GM18861 (cell line): ENCODE measurements at regions not wholly inside any gene's neighbourhood (a gene's known extent, or its start where the extent isn't known, plus 50 kb on each side); places are given as distances from the start of the nearest gene placed in this dataset.

ENCODE experiments used
- ATAC-seq: cut with Tn5 transposase; IDR thresholded peaks from one replicate; pipeline ENCODE4 v1.9.1; 2021; ENCODE audit not compliant: unreplicated experiment

DNA sequence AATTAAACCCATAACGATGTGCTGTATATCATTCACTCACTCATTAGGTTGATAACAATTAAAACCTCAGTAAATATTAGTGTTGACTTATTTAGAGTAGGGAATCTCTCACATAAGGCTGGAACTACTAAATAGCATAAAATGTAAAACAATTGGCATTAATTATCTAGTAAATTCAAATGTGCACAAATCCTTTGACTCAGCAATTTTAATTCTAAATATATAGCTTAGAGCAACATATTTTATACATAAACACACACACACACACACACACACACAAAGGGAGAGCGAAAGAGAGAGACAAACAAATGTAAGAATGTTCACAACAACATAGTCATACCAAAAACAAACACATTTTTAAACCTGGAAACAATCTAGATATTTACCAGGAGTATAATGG is 443.1 kb upstream of the KCNH7 start:
- ATAC-seq: no peak

DNA sequence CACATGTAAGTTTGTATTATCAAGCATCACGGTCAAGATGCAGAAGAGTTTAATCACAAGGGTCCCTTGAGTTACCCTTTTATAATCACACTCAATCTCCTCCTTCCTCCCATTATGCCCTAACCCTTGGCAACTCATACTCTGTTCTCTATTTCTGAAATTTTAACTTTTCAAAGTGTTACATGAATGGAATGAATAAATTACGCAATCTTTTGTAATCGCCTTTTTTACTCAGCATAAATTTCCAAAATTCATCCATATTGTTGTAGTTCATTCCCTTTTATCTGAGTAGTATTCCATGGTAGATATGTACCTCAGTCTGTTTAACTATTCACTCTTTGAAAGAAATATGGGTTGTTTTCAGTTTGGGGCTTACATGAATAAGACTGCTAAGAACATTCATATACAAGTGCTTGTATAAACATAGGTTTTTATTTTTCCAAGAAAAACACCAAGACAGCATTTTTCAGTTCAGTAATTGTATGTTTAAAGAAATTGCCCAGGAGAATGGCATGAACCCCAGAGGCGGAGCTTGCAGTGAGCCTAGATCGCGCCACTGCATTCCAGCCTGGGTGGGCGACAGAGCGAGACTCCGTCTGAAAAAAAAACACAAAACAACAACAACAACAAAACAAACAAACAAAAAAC is 430.9 kb upstream of the KCNH7 start:
- ATAC-seq: no peak

DNA sequence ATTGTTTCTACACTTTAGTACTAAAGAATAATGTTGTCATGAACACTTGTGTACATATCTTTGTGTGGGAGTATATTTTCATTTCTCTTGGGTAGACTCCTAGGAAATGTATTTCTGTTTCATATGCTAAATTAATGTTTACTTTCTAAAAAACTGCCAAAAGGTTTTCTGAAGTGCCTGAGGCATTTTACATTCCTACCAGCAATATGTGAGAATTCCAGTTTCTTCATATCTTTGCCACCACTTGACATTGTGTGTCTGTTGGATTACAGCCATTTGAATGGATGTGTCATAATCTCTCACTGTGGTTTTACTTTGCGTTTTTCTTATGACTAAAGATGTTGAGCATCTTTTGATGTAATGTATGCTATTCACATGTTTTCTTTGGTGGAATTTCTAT is 428.2 kb upstream of the KCNH7 start:
- ATAC-seq: no peak

DNA sequence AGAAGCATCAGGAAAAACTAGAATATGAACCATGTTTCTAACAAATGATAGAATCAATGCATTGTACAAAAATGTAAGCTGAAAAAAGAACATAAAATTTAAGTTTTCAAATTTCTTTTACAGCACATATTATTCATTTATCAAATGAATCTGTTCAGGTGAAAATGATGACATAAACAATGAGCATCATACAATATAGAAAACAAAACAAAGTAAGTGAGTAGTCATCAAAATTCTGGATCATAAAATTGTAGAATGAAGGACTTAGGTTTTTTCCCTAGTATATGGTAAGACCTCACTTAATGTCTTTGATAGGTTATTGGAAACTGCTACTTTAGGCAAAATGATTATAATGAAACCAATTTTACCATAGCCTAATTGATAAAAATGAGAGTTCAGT is 427.0 kb upstream of the KCNH7 start:
- no peak for ATAC-seq

DNA sequence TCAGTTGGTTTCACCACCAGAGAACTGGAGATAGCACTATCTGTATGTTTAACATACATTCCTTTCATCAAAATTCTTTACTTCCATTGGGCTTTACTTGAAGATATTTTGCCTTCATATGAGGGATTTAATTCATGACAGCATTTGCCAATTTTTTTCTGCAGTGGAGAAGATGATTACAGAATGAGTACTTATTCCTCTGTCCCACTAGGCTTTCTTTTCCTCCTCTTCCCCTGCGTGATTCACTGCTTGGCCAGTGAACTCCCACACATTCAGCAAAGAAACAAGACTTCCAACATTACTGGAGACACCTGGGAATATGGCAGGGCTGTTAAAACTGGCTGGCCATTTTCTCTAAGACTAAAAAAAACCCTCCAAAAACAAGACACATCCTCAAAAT is 425.8 kb upstream of the KCNH7 start:
- ATAC-seq: no peak

DNA sequence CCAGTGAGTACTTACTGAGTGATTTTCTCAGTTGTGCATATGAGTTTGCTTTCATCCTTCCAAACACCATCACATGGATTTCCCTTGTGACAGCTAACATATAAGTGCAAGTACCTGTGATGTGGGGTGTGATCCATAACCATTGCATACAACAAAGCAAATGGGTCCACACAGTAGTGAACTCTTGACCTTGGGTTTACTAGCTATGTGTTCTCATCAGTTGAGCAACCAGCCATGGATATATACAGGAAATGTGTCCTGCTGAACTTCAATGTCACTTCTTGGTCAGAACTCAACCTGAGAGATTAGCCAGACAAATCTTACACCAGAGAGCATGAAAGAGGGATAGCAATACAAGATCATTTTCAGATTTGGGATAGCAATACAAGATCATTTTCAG is 420.9 kb upstream of the KCNH7 start:
- no peak for ATAC-seq

DNA sequence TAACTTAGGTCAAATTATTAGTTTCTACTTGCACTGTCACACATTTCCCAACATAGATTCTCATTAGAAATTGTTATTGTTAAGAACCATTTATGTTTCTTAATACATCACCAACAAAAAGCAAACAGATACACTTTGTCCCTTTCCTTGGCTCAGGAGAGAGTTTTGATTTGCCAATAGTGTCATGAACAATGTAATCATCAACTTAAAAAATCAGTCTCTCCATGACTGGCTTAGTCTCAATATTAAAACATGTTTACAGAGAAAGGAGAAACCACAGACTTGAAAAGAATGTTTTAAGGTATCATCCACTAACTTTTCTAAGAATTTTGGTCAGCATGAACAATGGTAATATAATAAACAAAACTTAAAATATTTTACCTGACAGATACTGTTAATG is 416.5 kb upstream of the KCNH7 start:
- no peak for ATAC-seq

DNA sequence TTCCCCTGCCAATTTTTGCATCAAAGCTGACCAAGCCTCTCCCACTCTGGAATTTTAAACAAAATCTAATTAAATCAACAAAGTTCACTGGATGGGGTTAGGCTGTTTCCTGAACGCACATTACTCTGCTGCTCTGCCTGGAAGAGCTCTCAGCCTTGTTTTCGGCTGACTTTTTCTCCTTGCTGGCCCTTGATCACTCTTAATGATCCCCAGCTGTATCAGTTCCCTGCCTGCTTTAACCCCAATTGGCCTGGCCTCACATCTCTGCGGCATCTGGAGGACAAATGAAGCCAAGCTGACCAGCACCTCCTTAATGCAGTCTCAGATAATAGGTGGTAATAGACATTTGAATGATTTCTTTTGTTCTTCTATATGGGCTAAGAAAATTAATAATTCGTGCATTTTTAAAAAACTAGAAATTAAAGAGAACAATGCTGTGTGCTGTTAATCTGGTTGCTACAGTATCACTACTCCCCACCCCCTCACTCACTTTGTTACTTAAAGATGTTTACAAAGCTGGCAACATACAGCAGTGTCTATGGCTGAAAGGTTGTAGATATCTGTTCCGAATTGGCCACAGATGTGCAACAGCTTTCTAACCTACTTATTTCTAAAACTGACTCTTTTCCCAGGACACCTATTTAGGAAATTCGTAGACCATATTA is 415.2 kb upstream of the KCNH7 start:
- no peak for ATAC-seq

DNA sequence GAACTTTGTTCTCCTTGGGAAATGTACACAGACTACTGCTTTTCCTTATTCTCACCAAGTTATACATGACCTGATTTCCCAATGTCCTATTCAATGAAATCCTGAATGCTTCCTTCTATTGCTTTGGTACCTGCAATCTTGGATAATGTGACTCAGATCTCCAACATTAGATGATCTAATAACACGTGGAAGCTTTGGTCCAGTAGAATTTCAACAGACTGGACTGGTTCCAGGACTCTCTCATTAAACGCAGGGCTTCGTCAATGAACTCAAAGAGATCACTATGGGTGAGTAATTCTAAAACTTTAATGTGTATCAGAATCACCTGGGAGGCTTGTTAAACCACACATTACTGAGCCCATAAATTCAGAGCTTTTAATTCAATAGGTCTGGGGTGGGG is 413.6 kb upstream of the KCNH7 start:
- no peak for ATAC-seq

DNA sequence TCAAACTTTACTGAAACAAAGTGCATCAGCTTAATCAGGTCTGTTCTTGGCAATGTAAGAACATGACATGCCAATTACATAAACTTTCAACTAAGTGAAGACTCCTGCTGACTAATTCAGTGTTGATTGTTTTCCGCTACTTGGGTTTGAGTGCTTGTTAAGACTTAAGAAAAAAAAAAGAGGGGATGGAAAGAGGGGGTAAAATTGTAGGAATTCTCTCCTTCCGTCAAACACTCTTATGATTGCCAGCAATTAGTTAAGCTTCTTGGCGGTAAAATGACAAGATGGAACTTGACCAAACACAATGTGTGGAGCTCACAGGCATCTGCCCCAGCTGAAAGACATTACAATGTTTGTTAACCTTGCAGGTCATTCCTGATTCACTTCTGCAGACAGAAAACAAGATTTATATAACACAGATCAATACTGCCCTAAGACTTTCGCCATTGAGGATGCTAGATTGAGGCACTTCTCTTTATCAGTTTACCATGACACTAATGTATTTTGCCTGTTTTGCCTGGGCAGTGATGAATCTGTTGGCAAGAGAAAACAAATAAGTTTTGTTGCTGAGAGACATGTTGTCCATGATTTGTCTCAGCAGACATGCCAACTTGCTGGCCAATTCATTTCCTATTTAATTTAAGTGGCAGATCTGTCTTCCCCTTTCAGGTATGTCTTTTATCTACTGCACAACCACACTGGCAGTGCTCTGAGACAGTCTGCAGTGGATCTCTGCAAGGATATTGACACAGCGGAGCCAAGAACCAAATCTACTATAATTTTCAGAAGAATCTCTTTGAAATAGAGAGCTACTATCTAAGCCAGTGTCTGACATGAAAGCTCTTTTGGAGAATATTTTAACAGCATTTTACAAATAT is 410.0 kb upstream of the KCNH7 start:
- ATAC-seq: no peak

DNA sequence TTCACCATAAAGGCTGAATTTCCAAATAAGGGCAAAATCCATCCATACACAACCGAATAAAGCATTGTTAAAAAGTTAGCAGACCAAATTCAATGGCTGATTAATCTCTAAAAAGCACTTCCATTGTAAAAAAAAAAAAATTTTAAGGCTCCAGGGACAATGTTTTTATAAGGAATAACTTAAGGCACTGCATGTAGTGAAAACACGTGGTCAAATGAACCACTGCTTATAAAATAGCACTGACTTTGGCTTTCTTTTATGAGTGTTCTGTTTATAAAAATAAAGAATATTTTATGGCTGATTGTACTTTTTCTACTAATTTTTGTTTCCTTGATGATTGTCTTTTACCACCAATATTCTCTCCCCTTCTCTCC is 409.3 kb upstream of the KCNH7 start:
- ATAC-seq: no peak

DNA sequence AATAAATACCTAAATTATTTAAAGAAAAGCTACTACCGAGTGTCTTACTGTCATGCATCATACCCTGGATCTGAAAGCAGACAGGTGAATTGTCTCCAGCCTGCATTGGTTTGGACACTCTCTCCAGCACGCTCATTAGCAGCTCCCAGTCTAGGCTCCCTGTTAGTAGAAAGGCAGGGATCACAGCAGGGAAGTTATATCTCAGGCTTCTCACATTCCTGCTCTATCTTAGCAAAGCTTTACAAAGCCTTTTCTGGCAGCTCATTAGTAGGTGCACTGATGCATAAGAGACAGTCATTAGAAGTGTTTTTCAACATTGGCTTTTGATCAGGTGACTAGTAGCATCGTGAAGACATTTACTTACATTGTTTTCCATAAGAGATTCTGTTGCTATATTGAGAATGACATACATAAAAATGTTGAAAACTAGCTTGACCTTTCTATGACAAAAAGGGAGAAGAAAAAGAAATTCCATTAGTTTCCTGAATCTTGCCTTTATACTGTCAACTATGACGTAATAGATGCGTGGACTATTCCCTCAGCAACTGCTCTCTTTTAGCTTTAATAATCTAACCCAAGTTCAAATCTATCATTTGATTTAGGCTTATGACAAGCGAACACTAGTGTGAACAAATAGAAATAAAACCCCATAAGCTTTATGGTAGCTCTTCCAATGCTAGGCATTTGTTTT is 408.7 kb upstream of the KCNH7 start:
- ATAC-seq: no peak

DNA sequence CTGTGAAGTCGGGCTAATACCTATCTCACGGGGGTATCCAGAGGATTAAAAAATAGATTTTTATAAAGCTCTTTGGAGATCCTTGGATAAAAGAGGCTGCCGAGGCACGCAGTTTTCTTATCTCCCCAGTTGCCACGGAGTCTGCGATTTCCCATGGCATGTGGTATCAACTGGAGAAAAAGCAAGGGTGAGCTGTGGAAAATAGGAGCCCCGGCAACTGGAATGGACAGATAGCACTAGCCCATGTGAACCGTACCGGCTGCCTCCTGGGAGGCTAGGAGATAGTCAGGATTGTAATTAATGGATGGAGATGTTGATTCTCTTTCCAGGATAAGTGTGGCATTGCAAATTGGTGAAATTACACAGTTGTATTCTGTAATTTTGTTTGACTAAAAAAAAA is 407.6 kb upstream of the KCNH7 start:
- ATAC-seq: no peak

DNA sequence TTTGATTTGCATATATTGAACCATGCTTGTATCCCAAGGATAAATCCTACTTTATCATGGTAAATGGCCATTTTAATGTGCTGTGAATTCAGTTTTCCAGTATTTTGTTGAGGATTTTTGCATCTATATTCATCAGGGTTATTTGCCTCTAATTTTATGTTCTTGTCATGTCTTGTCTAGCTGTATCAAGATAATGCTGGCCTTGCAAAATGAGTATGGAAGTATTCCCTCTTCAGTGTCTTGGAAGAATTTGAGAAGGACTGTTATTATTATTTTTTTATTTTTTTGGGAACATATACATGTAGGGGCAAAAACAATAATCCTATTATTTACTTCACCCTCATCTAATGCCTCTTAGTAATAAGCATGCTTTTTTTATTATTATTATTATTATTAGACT is 398.0 kb upstream of the KCNH7 start:
- ATAC-seq: no peak

DNA sequence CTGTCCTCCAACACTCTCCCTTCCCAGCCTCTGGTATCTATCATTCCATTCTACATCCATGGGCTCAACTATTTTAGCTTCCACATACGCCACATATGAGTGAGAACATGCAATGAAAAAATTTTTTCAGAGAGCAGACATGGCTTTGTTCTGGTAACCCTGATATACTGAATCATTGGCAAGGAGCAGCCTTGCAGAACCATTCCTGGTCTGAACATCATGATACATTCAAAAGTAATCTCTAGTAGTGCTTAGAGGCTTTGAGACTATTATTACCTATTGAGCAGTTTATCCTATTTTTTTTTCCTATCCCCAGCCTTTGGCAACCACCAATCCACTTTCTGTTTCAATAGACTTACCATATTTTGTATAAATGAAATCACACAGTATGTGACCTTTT is 393.1 kb upstream of the KCNH7 start:
- ATAC-seq: no peak

DNA sequence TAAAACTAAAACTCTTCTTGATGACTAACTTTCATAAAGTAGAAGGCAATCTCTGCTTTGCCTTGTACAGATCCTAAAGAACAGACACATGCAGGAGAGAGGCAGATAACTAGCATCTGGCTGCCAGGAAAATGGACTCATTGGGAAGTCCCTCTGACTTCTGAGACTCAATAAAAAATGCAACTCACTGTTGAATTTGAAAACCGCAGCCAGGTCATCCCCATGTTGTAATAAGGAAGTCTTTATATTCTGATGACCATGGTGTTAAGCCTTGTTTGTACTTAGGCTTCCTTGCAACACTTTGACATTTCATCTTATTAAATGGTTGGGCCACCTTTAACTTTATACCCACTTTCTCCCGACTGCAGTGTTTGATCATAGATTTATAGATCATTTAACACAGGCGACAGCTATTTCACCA is 375.1 kb upstream of the KCNH7 start:
- ATAC-seq: no peak

DNA sequence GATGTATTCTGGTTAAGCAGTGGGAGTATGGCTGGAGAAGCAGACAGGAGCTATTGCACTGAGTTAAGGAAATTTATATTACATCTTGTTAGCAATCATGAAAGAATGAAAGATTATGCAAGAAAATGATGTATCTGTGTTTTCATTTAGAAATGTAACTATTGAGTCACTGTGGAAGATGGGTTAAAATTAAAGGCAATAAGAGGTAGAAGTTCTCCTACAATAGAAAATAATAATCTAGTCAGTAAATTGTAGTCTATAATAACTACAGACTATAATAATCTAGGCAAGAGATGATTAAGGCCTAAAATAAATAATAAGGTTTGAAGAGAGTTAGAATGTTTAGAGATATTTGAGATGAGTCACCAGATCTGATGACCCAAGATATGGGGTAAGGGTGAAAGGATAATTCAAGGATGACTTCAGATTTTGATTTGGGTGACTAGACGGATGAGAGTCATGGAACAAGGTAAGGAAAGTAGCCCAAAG is 371.9 kb upstream of the KCNH7 start:
- no peak for ATAC-seq

DNA sequence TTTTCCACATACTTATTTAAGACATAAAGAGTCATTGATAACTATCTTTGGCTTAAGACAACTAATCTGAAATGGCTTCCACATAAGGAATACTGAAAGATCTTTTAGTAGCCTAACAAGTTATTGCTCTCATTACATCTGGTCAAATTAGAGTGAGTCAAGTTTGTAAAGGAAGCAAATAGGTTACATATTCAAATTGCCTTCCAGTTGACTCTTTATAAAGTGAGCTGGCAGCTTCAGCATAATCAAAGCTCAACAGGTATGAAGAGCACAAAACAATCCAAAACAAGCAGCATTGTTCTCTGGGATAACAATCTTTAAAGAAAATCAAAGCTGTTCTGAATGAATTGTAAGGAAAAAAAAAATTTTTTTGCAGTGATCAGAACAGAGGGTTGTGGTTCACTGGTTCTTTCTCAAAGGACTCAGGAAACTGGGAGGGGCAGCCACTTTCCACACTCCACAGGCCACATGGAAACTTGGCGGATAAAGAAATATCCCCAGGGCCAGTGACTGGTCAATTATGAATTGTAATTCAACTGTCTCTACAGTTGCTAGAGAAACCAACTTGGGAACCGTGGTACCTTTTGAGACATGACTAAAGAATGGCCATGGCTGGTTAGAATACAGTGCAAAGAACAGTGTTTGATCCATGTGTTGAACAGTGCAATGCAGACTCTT is 369.3 kb upstream of the KCNH7 start:
- ATAC-seq: no peak

DNA sequence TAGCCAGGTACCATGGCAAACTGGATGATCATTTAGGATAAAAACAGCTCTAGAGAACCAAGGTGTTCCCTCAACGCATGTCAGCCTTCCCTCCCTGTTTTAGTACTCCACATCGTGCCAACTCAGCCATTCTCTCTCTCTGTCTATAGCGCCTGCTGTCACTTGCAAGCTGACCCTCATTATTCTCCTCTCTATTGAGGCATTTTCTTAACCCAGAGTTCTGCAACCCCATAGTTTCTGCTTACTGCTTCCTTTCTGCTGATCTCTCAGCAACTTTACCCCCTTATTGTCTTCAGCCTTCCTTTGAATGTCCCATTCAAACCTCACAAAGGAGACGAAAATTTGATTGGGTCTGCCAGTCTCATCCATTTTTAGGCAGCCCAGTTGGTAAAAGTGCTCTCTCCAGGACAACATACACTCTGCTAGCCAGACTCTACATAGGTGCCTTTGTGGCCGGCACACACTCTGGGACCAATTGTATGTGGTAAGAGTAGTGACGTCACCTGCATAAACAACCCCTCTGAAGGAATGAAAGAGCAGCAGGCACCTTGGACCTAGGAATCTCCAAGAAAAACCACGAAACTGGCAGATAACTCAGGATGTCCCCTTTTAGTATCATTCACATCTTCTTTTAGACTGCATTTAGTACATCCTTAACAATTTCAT is 367.2 kb upstream of the KCNH7 start:
- ATAC-seq: no peak

DNA sequence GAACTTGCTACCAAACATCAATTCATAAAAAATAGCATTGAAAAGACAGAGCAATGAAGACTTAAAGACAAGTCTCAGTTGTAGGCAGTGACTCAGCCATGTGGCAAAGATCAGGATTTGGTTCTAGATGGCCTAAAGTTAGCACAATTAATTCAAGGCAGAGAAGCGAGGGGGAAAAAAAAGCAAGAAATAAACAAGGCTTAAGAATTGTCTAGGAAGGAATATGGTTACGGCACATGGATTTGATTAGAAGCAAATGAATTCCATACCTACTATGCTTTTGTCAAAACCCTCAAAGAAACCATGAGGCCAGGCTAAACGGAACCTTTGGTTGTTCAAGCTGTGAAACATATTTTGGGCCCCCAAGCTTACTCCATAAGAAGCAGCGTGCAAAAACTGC is 362.2 kb upstream of the KCNH7 start:
- ATAC-seq: no peak
